ENCODE measurements at regions not wholly inside any gene's neighbourhood (a gene's known extent, or its start where the extent isn't known, plus 50 kb on each side); places are given as distances from the start of the nearest gene placed in this dataset.
"Not testable (repeated sequence)": the region's sequence is repeated elsewhere in the genome, so short reads cannot be mapped to it uniquely, and the experiment has no call there.

DNA sequence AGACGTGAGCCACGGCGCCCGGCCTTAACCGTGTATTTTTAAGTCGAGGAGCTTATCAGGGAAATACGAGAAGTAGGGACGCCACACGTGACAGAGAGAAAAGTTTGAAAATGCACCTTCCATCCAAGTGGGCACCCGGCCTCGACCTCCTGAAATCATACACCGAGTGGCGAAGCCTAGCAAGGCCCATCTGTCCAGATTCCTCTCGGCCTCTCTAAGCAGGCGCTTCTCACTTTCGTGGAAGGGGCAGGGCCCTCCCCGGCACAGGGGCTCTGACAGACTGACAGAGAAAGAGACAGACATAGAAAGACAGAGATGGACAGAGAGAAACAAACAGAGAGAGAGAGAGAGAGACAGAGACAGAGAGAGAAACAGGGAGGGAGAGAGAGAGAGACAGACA is 1950.0 kb upstream of the DEFB115 start:
- not testable (repeated sequence) for TF ChIP-seq EZH2phosphoT487 (IDR thresholded peaks at IDR 0.05; ENCODE audit: insufficient read depth, low read depth); EZH2 (IDR thresholded peaks at IDR 0.05; ENCODE audit: insufficient read depth, poor library complexity, severe bottlenecking)
